HuH-7.5 (cell line): ENCODE measurements at regions not wholly inside any gene's neighbourhood (a gene's known extent, or its start where the extent isn't known, plus 50 kb on each side); places are given as distances from the start of the nearest gene placed in this dataset.
"Not testable (repeated sequence)": the region's sequence is repeated elsewhere in the genome, so short reads cannot be mapped to it uniquely, and the experiment has no call there.

ENCODE experiments used
- DNase-seq: peaks from one replicate; pipeline ENCODE4 v3.0.0; 2011; ENCODE audit warnings: low spot score

DNA sequence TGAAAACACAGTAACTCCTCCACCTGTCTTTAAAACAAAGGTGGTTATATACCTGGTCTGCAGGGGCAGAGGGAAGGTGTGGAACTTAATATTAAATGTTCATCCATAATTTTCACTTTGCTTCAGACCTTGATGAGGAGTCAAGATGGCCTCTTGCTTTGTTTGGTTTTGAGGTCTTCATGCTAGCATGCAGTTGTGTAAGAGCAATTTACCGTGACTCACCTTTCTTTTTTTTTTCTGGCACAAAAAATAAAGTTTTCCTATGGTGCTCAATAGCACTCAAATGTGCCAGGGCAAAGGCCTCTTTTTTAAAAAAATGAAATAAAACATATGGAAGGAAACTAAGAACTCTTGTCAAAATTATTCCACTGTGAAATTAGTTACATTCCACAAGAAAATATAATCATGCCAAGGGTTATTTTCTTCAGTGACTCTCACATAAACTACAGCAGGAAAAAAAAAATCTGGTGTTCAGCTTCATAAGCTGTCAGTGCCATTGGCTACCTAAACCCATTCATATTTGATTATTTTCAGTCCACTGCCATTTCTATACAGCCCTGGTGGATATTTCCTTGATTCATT lies 128.2 kb downstream of the SLC7A11 start:
- DNase-seq = no peak

DNA sequence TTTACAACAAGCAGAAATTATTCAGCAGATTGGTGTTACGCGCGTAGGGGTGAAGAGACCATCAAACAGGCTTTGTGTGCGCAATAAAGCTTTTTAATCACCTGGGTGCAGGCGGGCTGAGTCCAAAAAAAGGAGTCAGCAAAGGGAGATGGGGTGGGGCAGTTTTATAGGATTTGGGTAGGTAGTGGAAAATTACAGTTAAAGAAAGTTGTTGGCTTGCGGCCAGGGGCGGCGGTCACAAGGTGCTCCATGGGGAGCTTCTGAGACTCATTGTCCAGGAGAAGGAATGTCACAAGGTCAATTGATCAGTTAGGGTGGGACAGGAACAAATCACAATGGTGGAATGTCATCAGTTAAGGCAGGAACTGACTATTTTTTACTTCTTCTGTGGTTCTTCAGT lies 129.3 kb downstream of the SLC7A11 start:
- not testable (repeated sequence) for DNase-seq

DNA sequence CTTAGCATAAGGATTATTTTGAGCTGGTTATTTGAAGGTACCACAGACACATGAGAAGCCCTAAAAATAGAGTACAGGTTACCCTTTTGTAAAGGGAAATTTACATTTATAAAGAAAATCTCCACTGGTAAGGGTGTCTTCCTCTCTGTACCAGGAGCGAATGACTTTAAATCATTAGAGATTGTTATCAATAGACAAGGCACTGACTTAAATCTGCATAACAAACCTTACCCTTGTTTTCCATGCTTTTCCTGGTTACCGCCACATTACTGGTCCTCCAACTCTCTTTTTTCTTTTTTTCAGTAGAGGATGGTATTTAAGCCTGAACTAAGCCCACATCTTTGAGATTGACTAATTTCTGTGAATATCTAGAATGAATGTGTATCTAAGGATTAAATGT lies 129.8 kb downstream of the SLC7A11 start:
- DNase-seq = no peak

DNA sequence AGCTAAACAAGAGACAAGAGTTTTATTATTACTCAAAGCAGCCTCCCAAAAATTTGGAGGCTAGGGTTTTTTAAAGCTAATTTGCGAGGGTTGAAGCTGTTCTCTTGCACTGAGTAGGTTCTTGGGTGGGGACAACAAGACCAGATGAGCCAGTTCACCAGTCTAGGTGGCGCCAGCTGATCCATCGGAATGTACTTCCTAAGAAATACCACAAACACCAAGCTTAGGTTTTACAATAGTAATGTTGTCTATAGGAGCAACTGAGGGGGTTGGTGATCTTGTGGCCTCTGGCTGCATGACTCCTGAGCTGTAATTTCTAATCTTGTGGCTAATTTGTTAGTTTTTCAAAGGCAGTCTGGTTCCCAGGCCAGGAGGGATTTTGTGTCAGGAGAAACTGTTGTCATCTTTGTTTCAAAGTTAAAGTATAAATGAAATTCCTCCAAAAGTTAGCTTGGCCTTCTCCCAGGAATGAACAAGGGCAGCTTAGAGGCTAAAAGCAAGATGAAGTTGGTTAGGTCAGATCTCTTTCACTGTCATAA lies 130.6 kb downstream of the SLC7A11 start:
- DNase-seq = no peak

DNA sequence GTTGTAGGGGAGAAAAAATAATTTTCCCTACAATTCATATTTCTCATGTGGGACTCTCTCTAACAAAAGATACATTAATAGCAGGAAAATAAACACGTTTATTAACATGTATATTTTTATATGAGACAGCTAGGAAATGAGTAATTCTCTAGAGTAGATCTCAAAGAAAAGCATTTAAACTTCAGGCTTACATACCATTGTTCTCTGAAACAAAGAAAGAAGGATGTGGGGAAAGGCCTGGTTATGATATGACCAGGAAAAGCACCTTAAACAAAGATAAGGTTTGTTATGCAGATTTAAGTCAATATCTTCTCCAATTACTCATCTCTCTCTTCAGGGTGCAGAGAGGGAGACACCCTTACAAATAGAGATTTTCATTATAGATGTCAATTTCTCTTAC lies 131.3 kb downstream of the SLC7A11 start:
- no peak for DNase-seq

DNA sequence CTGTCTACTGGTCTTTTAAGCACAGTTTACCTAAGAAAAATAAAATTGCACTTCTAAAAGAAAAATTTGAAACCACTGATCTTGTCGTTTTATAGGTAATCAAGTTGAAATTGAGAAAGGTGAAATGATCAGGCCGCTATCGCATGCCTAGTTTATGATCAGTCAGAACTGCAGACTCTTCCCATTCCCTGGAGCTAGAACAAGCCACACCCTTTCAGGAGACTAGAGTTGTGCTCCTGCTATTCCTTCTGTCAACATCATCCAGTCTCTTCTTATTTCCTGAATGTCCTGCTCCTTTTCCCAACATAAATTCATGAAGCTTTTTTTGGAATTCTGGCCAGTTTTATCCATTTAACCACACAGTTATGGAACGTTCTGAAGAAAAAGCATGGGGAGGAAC lies 135.1 kb downstream of the SLC7A11 start:
- DNase-seq = no peak

DNA sequence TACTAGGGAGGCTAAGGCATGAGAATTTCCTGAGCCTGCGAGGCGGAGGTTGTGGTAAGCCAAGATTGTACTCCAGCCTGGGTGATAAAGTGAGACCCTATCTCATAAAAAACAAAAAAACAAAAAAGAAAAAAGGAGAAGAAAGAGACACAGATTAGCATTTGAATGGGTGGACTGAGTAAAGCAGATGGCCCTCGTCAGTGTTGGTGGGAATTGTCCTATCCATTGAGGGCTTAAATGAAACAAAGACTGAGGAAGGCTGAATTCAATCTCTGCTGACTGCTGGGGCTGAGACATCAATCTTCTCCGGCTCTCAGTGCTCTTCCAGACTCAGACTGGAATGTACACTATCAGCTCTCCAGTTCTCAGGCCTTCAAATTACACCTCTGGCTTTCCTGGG lies 136.8 kb downstream of the SLC7A11 start:
- DNase-seq = no peak

DNA sequence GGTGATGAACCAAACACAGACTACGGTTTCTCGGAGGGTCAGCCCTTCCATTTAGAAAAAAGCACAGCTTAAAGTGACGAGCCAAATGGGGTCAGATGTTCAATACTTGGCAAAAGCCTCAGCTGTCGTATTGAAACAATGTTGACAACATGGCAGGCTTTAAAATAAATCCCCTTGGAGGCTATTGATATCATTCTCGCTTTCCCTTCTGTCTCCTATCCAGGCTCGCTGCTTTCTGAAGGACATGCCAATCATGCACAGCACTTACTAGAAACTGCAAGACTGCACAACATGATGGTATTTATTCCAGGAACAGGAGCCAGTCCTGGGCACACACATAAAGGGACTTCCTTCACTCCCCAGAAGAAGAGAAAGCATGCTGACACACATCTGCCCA lies 137.9 kb downstream of the SLC7A11 start:
- no peak for DNase-seq

DNA sequence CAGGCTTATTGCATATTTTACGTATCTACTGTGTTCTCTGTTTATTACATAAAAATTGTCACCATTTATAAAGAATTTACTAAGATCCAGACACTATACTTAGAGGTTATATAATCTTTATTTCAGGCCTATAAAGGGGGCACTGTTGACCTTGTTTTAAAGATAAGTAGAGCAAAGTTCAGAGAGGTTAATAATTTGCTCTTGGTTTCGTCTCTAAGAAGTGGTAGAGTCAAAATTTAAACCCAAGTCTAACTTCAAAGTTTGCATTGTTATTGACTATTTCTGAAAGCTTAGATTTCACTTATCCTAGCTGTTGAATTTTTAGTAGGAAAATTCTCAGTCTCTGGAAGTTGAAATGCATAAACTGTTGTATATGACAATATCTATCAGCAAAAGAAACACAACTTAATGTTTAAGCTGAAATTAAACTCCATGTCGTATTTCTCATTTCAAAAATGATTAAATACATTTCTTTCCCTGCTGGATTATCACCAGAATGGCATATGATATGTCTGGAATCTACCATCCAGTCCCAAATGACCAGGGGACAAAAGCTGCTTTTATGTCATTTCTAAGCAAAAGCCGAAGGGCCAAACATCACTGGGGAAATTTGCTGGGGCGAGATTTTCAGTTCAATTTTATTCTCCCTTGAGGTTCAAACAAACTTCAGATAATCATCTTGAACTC lies 138.4 kb downstream of the SLC7A11 start:
- DNase-seq = no peak

DNA sequence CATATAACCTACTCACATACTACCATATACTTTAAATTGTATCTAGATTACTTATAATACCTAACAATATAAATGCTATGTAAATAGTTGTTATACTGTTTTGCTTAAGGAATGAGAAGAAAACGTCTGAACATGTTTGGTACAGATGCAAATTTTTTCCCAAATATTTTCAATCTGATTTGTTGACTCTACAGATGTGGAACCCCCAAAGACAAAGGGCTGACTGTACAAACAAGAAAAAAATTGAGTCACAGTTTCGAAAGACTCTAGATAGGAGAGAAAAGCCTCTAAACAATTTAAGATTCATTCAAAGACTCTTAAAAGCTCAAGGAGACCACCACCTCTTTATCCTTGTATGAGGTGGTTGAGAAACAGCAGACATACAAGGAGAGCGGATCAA lies 142.8 kb downstream of the SLC7A11 start:
- no peak for DNase-seq

DNA sequence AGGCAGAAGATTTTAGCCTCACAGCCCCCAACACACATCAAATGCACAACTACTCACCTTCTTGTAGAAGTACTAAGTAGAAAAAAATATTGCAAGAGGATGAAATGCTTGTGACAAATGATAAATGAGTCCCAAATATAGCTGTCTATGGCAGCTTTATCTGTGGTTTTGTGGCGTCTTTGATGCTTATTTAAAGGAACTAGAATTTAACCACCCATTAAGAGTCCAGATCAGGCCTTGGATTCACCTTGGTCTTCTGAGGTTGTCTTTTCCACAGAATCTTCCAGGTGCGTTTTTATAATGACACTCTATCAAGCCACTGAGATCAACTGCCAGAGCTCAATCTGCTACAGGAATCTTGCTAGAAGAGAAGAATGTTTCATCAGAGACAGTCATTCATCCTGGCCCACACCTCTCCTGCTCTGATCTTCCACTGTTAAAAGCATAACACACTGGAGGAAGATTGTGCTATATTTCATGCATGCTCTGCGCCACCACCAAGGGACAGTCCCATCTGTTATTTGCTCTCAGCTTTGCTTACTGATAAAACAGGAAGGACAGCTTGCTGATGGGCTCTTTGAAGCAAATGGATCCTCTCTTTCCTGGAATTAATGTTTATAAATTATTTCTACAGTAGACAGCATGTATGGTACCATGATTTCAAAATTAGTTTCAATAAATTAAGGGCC lies 144.1 kb downstream of the SLC7A11 start:
- no peak for DNase-seq

DNA sequence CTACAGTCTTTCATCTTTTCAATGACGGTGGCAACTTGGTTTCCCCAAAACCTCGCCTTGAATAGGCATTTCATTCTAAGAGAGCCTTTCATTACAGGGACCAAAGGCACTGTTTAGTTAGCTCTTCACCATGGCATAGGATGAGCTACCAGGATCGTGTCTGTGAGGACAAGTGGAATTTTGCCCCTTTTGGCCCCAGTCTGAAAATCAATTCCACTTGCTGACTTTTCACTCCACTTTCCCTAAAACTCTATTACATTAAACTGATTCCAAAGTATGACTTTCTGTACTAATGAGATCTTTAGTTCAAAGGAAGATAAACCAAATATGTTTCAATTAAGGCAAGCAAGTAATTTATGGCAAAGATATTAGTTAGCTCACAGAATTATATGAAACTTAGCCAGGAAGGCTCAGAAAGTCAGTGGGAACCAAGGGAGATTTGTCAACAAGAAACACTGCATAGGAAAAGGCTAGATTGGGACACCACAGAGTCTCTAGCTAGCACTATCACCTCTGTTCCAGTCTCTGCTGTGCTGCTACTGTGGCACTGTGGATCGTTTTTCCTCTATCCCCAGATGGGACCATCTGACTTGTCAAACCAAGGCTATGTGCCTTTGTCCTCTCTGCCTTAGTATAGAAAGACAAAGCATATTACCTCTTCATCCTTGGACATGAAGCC lies 145.6 kb downstream of the SLC7A11 start:
- DNase-seq = no peak

DNA sequence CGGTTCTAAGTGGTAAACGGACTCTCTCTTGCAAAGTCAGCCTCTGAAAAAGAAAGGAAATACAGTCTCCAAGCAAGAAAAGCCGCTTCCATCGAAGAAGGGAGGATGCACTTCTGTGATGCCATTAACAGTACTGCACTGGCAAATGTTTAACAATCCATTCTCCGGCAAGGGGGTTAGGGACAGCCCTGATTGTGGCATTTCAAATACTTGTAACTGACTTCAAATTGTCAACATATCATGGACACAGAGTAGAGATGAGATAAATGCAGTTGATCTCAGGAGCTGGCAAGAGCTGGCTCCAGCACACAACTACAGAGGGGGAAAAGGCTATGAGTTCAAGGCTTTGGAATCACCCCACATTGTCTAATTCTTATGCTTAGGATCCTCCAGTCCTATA lies 146.8 kb downstream of the SLC7A11 start:
- DNase-seq = no peak

DNA sequence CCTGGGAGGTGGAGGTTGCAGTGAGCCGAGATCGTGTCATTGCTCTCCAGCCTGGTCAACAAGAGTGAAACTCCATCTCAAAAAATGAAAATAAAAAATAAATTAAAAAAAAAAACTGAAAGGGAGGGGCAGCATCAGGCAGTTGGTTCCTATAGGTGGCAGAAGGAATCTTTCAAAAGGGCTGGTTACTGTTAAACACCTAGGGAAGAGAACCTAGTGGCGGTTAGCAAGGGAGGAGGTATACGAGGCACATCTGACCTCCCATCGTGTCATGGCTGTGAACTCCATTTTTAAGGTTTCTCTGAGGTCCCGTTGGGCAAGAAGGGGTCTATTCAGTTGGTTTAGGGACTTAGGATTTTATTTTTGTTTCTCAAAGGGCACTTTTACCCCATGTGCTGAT lies 150.1 kb downstream of the SLC7A11 start:
- DNase-seq = no peak

DNA sequence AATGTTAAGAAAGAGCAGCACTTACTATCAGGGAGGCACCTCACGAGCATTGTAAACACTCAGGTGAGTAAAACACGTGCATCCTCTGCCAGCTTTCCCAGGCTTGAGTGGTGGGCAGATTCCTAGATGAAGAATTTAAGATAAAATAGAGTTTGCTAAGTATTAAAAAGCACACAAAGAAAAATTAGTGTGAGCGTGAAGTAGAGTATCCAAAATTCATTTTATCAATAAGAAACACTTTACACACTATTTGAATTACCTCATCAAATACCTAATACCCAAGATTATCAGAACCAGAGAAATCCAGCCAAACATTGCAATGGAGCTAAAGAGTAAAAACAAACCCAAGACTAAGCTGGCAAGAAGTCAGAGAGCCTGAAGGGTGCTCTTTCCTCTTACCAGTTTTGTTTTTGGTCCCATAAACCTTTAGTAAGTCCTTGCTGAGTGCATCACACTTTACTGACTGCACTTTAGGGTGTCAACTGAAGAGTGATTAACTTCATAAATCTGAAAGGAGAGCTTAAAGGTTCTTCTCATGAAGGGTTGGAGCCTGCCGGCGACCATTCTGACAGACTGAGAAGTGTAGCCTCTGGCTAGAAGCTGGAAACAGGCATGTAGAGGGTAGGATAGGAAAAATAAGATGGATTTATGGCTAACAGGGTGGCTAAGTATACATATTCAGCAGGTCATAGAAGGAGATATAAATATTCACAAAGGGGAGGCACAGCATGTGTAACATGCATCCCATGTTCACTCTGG lies 151.1 kb downstream of the SLC7A11 start:
- DNase-seq = no peak

DNA sequence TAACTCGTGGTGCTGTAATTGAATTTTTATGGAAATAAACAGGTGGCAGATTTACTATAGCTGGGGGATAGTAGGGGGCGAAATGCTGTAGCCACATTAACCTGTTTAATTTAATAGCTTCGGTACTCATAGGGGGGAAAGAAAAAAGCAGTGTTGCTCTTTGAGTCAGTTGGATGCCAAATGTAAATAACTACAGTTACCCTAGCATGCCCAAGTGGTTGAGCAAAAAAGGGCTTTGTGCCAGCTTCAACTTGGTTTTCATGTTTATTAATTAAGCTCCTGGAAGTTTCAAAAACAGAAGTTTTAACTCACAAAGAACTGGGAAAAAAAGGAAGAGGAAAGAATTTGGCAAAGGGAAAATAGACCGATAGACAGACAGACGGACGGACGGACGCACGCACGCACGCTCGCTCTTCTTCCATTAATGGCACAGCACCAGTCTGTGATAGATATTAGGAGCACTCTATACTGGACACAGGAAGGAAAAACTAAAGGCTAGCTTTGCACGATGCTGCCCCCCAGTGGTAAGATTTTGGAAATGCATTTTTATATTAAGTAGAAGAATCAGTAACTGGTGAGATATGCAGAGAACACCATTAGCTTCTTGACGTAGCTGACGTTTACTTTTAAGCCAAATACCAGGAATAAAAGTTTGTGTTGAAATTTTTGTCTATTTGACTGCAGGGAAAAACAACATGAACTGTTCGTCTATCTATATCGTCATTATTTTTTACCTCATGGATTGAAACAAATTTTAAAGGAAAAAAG lies 151.8 kb downstream of the SLC7A11 start:
- DNase-seq = peak; percentile 65

DNA sequence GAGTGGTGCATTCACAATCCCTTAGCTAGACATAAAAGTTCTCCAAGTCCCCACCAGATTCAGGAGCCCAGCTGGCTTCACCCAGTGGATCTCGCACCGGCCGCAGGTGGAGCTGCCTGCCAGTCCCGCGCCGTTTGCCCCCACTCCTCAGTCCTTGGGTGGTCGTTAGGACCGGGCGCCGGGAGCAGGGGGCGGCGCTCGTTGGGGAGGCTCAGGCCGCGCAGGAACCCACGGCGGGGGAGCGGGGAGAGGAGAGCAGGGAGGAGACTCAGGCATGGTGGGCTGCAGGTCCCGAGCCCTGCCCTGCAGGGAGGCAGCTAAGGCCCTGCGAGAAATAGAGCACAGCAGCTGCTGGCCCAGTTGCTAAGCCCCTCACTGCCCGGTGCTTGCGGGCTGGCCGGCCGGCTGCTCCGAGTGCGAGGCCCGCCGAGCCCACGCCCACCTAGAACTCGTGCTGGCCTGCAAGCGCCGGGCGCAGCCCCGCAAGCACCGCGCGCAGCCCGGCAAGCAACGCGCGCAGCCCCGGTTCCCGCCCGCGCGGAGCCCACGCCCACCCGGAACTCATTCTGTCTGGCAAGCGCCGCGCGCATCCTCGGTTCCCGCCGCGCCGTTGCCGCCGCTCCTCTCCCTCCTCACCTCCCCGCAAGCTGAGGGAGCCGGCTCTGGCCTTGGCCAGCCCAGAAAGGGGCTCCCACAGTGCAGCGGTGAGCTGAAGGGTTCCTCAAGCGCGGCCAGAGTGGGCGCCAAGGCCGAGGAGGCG lies 153.5 kb downstream of the SLC7A11 start:
- no peak for DNase-seq

DNA sequence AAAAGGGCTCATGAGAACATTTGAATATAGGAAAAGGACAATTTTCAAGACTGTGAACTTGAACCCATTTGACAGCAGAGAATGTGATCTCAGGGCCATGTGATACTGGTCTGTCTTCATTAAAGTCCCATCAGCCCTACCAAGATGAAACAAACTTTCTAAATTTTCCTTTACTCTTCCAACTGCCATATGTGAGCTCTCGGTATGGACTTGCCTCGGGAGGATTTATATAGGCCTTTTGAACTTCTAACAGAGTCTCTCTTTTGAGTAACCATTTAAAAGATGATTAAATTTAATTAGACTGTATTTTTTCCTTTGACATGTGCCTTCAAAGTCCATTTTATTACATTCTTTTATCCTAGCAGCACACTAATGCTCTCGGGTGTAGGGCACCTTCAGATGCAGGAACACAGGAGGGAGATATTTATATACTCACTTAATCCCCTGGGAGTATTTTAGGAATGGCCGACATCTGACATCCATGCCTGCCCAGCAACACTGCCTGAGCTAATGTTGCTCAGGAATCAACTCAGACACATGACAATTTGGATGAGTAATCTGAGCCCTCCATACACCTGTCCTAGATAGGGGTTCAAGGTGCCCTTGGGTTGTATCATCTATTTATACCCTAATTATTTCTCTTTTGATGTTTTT lies 155.0 kb downstream of the SLC7A11 start:
- no peak for DNase-seq

DNA sequence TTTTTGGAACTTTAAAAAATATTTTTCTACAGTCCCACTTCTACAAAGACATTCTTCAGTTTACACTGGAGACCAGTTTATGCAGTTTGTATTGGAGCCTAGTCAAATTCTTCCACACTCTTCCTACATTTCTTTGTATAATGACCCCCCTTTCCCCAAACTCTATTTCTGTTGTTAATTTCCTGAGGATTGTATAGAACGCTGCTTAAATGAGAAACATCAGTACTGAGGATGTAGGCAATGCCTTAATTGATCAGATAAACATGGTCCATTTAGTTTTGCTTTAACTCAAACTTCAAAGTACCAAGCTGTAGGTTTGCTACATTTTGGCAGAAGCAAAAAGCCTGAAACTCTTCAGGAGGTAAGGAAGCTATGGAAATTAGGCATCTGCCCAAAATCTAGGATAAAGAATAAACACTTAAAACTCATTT lies 155.5 kb downstream of the SLC7A11 start:
- DNase-seq = no peak

DNA sequence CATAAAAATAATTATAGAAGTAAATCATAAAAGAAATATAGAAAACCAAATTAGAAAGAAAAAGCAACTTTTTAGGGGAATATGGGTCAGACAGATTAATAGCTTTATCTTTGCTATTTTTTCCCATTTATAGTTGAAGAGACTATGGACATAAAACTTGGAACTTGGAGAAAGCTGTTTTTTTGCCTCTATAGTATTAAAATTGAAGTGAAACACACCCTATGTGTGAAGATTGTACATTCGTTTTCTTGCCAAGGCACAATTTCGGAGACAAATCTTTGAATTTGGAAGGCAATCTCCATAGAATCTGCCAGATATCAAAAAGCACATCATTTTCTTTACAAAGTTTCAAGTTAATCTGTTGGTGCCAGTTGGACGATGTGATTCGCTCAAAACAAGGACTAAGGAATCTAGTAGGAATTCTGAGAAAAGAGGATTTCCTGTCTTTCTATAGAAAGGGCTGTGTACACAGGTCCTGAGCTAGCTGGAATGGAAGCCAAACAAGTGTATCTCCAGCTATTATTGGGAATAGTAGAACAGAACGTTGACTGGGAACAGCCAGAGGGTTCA lies 156.3 kb downstream of the SLC7A11 start:
- DNase-seq = no peak
